PC-9 (cell line): ENCODE measurements at regions not wholly inside any gene's neighbourhood (a gene's known extent, or its start where the extent isn't known, plus 50 kb on each side); places are given as distances from the start of the nearest gene placed in this dataset.

Experiments used
- BruUV-seq: library from RNA; stranded (reverse); fragments of 400-500 nt; replicated peaks from 2 replicates; lab custom pipeline; 2021; lab: Mats Ljungman, UMichigan
- CTCF ChIA-PET: fragments of 300-600 bp; sonication (Branson Sonifier 250); formaldehyde crosslinking; loops from one replicate; lab custom pipeline; 2022; ENCODE audit warnings: antibody characterized with exemption; lab: Charles Lee
- POLR2A ChIA-PET: fragments of 300-600 bp; sonication (Branson Sonifier 250); formaldehyde crosslinking; loops from one replicate; lab custom pipeline; 2022; ENCODE audit warnings: antibody characterized with exemption; ENCODE audit not compliant: unreplicated experiment; lab: Charles Lee
- DNase-seq, 2 experiments: peaks; one replicate each; pipeline versions ENCODE4 v3.0.0 to v3.0.0-alpha.2; 2015 to 2022; ENCODE audit warnings: mixed read lengths in 1 of 2
- H2AFZ ChIP-seq: fragments of 200-600 bp; sonication (generic); 2 replicates; pipeline ENCODE4 v1.8.1; 2017; ENCODE audit warnings: antibody characterized with exemption
- H3F3A ChIP-seq: fragments of 200-600 bp; sonication (generic); 2 replicates; pipeline ENCODE4 v1.8.1; 2017; ENCODE audit warnings: antibody characterized with exemption, mild to moderate bottlenecking, low read depth; ENCODE audit not compliant: insufficient read depth
- H3K27ac ChIP-seq: fragments of 200-600 bp; sonication (generic); 2 replicates; pipeline ENCODE4 v1.6.1; 2016; ENCODE audit warnings: mixed run types
- H3K27me3 ChIP-seq: fragments of 200-600 bp; sonication (generic); 2 replicates; pipeline ENCODE4 v1.6.1; 2016; ENCODE audit warnings: low read depth, mixed run types; ENCODE audit not compliant: insufficient read depth
- H3K36me3 ChIP-seq: fragments of 200-600 bp; sonication (generic); 2 replicates; pipeline ENCODE4 v1.6.1; 2016; ENCODE audit warnings: low read depth, mixed run types
- H3K4me1 ChIP-seq: fragments of 200-600 bp; sonication (generic); replicated peaks from 2 replicates; pipeline ENCODE4 v1.6.1; 2016; ENCODE audit warnings: mixed run types; ENCODE audit not compliant: insufficient read depth
- H3K4me2 ChIP-seq: fragments of 200-600 bp; sonication (generic); 2 replicates; pipeline ENCODE4 v1.6.1; 2017; ENCODE audit warnings: mixed run types
- H3K4me3 ChIP-seq: fragments of 200-600 bp; sonication (generic); 2 replicates; pipeline ENCODE4 v1.6.1; 2016; ENCODE audit warnings: mixed run types
- H3K79me2 ChIP-seq: fragments of 200-600 bp; sonication (generic); 2 replicates; pipeline ENCODE4 v1.6.1; 2017; ENCODE audit warnings: low read depth, mixed run types
- H3K9me2 ChIP-seq: fragments of 200-600 bp; sonication (generic); 2 replicates; pipeline ENCODE4 v1.8.1; 2017; ENCODE audit warnings: mild to moderate bottlenecking; ENCODE audit not compliant: insufficient read depth
- H3K9me3 ChIP-seq: fragments of 200-600 bp; sonication (generic); 2 replicates; pipeline ENCODE4 v1.8.1; 2016; ENCODE audit warnings: low read depth; ENCODE audit not compliant: insufficient read depth
- H4K20me1 ChIP-seq: fragments of 200-600 bp; sonication (generic); 2 replicates; pipeline ENCODE4 v1.8.1; 2017; ENCODE audit not compliant: insufficient read depth
- CTCF ChIP-seq: fragments of 200-600 bp; sonication (generic); conservative IDR thresholded peaks from 2 replicates; pipeline ENCODE4 v1.6.1; 2017; ENCODE audit warnings: mixed run types, antibody characterized with exemption, mild to moderate bottlenecking, moderate library complexity
- EZH2 ChIP-seq: fragments of 200-600 bp; sonication (generic); IDR thresholded peaks from 2 replicates; pipeline ENCODE4 v1.8.0; 2017; ENCODE audit warnings: antibody characterized with exemption, low read depth
- intact Hi-C: fragments of 100-400 bp; cut with micrococcal nuclease; formaldehyde crosslinking; loops from one replicate; pipeline ENCODE4 v1.10.0; 2022; ENCODE audit not compliant: unreplicated experiment

- TF ChIP-seq EZH2, result no peak
- no peak for TF ChIP-seq CTCF
- ChIA-PET CTCF (no interaction called here), POLR2A (no interaction called here)
- no peaks in the 10 kb centered on the region for H3F3A ChIP-seq
- no peaks in the 10 kb centered on the region for H3K9me3 ChIP-seq
- H3K27me3 ChIP-seq, result peaks cover 91% of the 10 kb centered on the region
- BruUV-seq, result no TSS peak
- H3K4me1 ChIP-seq, result no peaks in the 10 kb centered on the region
- no peak overlapping the region for H3K4me3 ChIP-seq
- H4K20me1 ChIP-seq, result no peaks in the 10 kb centered on the region
- no peaks in the 10 kb centered on the region for H3K79me2 ChIP-seq
- H3K9me2 ChIP-seq, result no peaks in the 10 kb centered on the region
- H2AFZ ChIP-seq, result no peak overlapping the region
- H3K36me3 ChIP-seq, result no peaks in the 10 kb centered on the region
- intact Hi-C loops, result no loop called here
- H3K27ac ChIP-seq, result no peak overlapping the region
- H3K4me2 ChIP-seq, result no peak overlapping the region
- DNase-seq, result no peak
These were observed 122.5 kb upstream of the HDAC4 start for GRCh38 chr2:239523147-239523953.

- Histone ChIP-seq H3K36me3 (no peaks in the 10 kb centered on the region), H3K9me2 (no peaks in the 10 kb centered on the region), H3K4me2 (no peak overlapping the region), H2AFZ (no peak overlapping the region), H4K20me1 (no peaks in the 10 kb centered on the region), H3K4me3 (no peak overlapping the region), H3K27ac (no peak overlapping the region), H3K9me3 (no peaks in the 10 kb centered on the region), H3K79me2 (no peaks in the 10 kb centered on the region), H3F3A (no peaks in the 10 kb centered on the region), H3K4me1 (no peaks in the 10 kb centered on the region), H3K27me3 (peaks cover 94% of the 10 kb centered on the region)
- BruUV-seq, result no TSS peak
- ChIA-PET POLR2A (no interaction called here), CTCF (no interaction called here)
- intact Hi-C loops, result no loop called here
- no peak for TF ChIP-seq CTCF
- no peak for TF ChIP-seq EZH2
- DNase-seq, result no peak
These were observed 121.9 kb upstream of the HDAC4 start for GRCh38 chr2:239522740-239523119.

GRCh38 chr2:239522002-239522739 is 121.4 kb upstream of the HDAC4 start:
- POLR2A ChIA-PET, result no interaction called here
- CTCF ChIA-PET, result no interaction called here

More at GRCh38 chr2:239522002-239522739, 121.4 kb upstream of the HDAC4 start:
- Histone ChIP-seq H3F3A (no peaks in the 10 kb centered on the region), H2AFZ (no peak overlapping the region), H3K4me2 (no peak overlapping the region), H3K4me1 (no peaks in the 10 kb centered on the region), H3K9me3 (no peaks in the 10 kb centered on the region), H3K27ac (no peak overlapping the region), H3K27me3 (peaks cover 100% of the 10 kb centered on the region), H3K79me2 (no peaks in the 10 kb centered on the region), H3K9me2 (no peaks in the 10 kb centered on the region), H3K36me3 (no peaks in the 10 kb centered on the region), H3K4me3 (no peak overlapping the region), H4K20me1 (no peaks in the 10 kb centered on the region)
- DNase-seq, result no peak
- TF ChIP-seq CTCF (no peak), EZH2 (no peak)
- intact Hi-C loops, result no loop called here
- no TSS peak for BruUV-seq
